ENCODE measurements at regions not wholly inside any gene's neighbourhood (a gene's known extent, or its start where the extent isn't known, plus 50 kb on each side); places are given as distances from the start of the nearest gene placed in this dataset.
"Not testable (repeated sequence)": the region's sequence is repeated elsewhere in the genome, so short reads cannot be mapped to it uniquely, and the experiment has no call there.

DNA sequence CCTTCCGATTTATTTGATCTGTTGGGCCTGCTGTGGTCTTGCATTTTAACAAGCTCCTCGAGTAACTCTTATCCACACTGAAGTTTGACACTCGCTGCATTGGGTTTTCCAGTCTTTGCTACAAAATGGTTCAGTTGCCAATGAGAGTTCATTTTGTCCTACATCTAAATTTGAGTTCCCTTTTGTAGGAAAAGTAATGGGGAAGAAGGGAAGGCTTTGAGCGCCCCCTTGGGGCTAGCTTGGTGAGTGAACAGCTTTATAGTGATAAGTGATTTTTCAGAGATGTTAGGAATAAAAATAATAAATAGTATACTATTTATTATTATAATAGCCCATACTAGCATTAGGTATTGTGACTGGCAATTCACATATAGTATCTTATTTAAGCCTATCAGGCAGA is 89.9 kb upstream of the GNAQ start:
- peak; percentile 32 for DNase-seq

DNA sequence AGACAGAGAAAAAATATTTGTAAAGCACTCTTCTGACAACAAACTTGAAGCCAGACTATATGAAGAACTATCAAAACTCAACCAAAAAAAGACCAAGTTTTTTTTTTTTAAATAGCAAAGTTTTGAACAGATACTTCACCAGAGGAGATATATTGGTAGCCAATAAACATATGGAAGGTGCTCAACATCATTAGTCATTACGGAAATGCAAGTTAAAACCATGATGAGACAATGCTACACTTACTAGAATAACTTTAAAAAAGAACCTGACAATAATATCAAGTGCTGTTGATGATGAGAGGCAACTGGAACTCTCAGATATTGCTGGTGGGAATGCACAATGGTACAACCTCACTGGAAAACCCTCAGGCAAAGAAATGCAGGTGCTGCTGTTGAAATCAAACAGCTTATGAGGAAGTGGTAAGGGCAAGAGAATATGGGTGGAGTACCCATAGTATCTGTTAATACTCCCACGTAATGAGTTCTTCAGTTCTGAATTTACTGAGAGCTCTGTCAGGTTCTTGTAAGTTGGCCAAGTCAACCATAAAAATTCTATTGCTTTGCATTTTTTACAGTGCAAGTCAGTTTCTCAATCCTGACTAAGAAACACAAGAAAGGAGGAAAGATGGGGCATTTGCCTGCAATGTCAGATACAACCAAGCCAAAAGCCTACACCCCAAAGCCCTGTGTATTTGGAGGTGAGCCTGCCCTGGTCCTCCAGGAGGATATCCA is 87.3 kb upstream of the GNAQ start:
- DNase-seq = no peak

DNA sequence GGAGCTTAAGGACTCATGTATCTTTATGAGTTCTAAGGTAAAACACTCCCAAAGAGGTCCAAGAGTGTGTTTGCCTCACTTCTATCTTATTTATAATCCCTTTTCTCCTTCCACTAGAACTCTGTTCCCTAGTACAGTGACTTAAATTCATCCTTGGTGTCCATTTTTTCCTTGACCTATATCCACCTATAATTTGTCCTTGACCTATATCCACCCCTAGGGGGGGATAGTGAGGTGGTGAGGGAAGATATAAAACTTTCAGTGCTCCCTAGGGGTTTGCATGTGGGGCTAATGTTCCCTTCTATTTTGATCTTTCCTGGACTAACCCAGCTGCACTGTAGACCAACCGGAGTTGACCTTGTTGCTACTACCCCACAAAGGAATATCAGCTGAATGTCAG is 83.5 kb upstream of the GNAQ start:
- no peak for DNase-seq

DNA sequence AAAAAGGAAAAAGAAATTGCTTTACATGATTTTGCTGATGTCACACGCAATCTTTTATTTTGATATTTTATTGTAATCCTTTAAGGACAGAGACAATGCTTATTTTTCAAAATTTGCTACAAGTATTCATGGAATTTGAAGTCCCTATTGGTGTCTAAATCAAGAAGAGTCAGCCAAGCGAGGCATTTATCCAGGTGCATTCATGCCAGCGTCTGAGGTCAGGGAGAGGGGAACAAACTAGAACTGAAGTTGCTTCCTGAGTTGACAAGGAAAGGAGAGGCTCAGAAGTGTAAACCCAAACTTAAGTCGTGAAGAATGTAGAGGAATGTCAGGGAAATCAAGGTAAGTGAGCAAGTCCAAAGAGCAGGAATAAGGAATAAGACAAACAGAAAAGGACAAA is 83.0 kb upstream of the GNAQ start:
- DNase-seq = no peak

DNA sequence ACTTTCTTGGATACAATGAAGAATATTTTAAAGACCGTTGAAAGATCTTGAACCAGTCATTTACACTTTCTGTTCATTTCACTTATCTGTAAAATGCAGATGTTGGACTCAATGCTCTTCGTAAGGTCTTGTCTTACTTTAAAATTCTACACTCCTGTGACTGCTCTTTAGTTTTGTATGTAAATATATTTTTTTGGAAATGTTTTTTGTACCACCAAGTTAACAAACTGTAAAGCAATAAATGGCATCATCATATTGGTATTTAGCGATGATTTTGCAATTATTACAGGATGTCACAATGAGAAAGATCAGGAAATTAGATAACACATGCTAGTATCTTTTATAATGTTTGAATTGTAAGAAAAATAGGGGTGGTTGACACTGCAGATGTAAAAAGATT is 80.8 kb upstream of the GNAQ start:
- no peak for DNase-seq

DNA sequence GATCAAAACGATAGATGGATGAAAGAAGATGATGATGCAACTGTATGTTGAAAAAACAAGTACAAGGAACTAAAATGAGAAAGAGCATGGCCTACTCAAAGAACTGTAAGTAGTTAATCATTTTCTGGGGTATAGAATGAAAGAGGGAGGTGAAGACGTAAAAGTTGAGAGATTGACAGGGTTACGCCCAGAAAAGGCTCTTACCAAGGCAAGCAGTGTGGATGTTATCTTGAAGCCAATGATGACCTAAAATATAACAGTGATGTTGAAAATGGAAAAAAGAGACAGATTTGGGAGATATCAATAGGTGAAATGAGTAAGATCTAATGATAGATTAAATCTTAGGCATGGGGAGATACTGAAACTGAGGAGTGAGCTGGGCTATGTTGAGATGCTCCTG is 80.4 kb upstream of the GNAQ start:
- no peak for DNase-seq

DNA sequence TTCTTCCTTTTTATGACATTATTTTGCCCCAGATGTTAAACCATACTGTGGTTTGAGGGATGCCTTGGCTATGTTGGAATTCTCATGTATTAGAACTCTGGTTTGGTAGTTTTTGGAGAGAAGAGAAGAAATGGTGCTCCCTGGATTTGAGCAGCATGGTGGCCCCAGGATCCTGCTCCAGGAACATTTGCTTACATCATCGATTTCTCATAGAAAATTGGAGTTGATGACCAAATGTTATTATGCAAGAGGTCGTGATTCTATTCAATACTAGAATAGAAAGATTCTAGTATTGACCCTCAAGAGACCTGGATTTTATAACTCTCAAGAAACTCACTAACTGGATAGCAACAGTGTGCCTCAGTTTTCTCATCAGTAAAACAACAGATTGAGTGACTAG is 77.5 kb upstream of the GNAQ start:
- DNase-seq = no peak

DNA sequence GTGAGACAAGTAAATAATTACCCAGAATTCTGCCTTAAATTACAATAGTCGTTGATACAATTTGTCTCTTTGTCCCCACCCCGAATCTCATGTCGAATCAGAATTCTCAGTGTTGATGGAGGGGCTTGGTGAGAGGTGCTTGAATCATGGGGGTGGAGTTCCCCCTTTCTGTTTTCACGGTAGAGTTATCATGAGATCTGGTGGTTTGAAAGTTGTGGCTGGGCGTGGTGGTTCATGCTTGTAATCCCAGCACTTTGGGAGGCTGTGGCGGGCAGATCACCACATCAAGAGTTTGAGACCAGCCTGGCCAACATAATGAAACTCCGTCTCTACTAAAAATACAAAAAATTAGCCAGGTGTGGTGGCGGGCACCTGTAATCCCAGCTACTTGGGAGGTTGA is 75.0 kb upstream of the GNAQ start:
- not testable (repeated sequence) for DNase-seq

DNA sequence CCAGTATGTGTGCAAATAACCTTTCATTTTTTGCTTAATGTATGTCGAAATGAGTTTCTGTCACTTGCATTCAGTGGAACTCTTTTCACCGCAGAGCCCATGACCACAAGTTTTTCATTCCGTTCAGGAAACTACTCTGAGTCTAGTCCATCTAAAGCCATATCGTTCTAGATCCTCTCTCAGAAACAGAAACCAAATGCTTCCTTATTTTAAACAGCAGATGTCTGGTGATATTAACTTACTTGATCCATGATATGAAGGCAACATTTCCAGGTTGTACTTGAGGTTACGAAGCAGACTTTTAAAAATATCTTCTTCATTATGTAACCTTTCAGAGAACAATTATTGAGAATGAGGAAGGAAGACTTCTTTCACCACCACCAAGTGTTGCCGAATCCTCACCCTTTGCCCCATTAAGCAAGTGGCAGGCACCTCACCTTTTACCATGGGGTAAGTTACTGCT is 72.4 kb upstream of the GNAQ start:
- DNase-seq = no peak

DNA sequence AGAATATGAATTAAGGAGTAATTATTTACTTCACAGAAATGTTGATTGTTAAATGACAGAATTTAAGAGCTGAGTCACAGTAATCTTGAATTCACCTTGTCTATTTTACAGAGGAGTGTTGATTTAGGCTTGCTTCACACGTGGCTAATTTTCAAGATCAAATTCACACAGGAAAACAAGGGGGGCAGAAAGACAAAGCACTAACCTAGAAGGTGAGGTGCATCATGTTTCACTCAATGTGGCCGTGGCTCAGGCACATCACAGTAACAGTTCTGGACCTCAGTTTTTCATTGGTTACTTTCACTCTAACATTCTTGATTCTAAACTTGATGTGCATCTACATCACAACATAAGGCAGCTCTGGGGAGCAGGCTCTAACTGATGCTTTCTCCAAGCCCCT is 69.6 kb upstream of the GNAQ start:
- no peak for DNase-seq

DNA sequence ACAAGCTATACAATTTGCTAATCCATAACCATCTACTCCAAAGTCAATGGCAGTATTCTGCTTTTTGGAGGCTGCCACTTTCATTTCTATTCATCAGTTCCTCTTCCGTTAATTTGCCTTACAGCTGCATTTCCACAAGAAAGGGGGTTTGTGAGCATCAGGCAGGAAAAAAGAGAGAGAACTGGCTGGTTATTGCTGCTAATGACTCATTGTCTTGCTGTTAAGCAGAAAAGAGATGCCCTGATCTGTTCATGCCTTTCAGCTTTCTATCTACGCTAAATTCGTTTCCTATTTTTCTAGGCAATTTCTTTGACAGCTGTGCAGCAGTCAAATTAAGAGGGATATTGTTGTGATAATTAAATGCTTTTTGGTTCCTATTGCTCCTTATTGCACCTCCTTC is 65.9 kb upstream of the GNAQ start:
- no peak for DNase-seq

DNA sequence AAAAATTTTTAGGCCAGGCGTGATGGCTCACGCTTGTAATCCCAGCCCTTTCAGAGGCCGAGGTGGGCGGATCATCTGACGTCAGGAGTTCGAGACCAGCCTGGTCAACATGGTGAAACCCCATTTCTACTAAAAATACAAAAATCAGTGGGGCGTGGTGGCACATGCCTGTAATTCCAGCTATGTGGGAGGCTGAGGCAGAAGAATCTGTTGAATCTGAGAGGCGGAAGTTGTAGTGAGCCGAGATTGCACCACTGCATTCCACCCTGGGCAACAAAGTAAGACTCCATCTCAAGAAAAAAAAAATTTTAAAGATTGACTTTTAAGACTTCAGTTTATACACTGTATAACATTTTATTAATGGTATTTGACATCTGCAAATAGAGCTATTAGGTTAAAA is 60.1 kb upstream of the GNAQ start:
- DNase-seq = no peak

DNA sequence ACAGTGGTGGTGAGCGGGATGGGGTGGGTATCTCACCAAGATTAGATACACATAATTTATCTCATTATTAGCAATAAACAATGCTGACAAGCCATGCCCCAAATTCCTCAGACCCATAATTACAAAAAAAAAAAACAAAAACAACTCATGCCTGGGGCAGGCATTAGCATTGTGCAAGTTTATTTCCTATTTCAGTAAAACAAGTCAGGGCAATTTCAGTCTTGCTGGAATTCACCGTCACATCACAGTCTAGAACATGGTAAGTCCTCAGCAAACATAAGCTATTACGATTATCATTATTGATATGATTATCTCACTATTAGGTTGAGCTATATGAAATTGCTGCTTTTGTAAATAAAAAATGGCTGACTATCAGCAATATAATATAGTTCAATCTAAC is 57.5 kb upstream of the GNAQ start:
- no peak for DNase-seq

DNA sequence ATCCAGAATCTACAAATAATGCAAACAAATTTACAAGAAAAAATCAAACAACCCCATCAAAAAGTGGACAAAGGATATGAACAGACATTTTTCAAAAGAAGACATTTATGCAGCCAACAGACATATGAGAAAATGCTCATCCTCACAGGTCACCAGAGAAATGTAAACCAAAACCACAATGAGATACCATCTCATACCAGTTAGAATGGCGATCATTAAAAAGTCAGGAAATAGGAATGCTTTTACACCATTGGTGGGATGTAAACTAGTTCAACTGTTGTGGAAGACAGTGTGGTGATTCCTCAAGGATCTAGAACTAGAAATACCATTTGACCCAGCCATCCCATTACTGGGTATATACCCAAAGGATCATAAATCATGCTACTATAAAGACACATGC is 56.6 kb upstream of the GNAQ start:
- not testable (repeated sequence) for DNase-seq

All from activated effector memory CD4-positive, alpha-beta T cell treated with Interleukin-2 at 50 U/mL for 16 hours (primary cell).